ENCODE measurements at regions not wholly inside any gene's neighbourhood (a gene's known extent, or its start where the extent isn't known, plus 50 kb on each side); places are given as distances from the start of the nearest gene placed in this dataset.

GRCh38 chr12:45587012-45587411, 142.5 kb upstream of the ARID2 start:
- no peak for DNase-seq (ENCODE audit: low read depth in 2 of 2)

GRCh38 chr12:45587877-45588533, 141.5 kb upstream of the ARID2 start:
- DNase-seq (ENCODE audit: low read depth in 2 of 2) = no peak

DNA sequence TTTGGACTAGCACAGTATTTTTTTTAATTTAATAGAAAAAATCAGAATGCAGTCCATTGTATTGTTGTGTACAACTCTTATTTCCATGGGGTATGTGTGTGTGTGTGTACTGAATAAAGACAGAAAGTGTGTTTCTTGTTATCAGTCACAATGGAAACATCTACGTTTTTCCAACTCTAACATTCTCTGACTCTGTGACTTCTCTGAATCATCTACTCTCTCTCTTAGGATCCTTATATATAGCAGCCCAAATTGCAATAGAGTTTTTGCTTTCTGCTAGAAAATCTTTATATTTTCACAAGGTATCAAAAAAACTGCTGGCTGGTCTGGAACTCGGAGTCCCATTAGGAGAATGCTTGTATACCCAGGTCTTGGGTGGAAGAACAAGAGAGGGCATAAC, 138.9 kb upstream of the ARID2 start:
- DNase-seq (ENCODE audit: low read depth in 2 of 2) = no peak

DNA sequence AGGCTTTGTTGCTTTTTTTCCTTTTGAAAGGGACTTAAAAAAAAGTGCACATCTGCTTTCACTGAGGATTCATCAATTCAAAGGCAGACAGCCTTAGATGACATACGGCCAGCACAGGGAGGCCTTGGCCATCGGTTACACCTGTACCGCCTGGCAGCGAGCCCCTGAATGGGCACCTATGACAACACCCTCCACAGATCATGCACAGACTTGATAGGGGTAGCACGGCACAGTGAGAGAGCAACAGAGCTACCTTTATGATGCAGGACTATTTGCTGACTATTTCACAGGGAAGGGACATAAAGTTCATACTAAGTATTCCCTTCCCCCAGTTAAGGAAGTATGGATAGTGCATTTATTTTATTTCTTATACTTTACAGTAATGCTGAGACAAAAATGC, 137.9 kb upstream of the ARID2 start:
- DNase-seq (ENCODE audit: low read depth in 2 of 2) = no peak

GRCh38 chr12:45596366-45596765, 133.1 kb upstream of the ARID2 start:
- no peak for DNase-seq (ENCODE audit: low read depth in 2 of 2)

DNA sequence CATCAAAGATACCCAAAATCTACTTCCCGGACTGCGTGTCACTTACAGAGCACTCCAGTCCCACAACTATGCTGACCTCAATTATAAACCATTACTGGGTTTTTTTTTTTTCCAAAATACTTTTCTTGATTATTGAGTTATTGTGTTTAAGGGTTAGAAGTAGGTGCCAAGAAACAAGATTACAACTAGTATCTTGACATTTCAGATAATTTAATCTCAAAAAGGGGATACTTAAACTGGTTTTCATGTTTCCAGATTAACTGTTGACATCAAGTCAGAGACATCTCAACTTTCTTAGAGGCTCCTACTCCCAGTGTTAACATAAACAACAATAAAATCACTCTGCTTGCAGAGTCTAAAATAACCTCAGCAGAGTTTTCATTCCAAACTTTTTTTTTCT, 131.2 kb upstream of the ARID2 start:
- no peak for DNase-seq (ENCODE audit: low read depth in 2 of 2)

- no peak for DNase-seq (ENCODE audit: low read depth in 2 of 2)
Observed at GRCh38 chr12:45598761-45599160, 130.7 kb upstream of the ARID2 start.

DNA sequence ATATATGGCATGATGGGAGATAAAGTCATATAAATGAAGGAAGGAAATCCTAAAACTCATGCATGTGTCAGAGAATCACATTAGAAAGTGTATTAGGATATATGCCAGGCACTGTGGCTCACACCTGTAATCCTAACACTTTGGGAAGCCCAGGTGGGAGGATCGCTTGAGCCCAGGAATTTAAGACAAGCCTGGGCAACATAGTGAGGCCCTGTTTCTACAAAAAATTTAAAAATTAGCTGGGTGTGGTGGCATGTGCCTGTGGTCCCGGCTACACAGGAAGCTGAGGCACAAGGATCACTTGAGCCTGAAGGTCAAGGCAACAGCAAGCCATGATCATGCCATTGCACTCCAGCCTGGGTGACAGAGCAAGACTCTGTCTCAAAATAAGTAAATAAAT, 130.3 kb upstream of the ARID2 start:
- no peak for DNase-seq (ENCODE audit: low read depth in 2 of 2)

GRCh38 chr12:45601390-45601789, 128.1 kb upstream of the ARID2 start:
- DNase-seq (ENCODE audit: low read depth in 2 of 2) = no peak

- no peak for DNase-seq (ENCODE audit: low read depth in 2 of 2)
Observed at GRCh38 chr12:45601888-45602287, 127.6 kb upstream of the ARID2 start.

GRCh38 chr12:45605624-45606023, 123.9 kb upstream of the ARID2 start:
- no peak for DNase-seq (ENCODE audit: low read depth in 2 of 2)

GRCh38 chr12:45611061-45611460, 118.4 kb upstream of the ARID2 start:
- no peak for DNase-seq (ENCODE audit: low read depth in 2 of 2)

DNA sequence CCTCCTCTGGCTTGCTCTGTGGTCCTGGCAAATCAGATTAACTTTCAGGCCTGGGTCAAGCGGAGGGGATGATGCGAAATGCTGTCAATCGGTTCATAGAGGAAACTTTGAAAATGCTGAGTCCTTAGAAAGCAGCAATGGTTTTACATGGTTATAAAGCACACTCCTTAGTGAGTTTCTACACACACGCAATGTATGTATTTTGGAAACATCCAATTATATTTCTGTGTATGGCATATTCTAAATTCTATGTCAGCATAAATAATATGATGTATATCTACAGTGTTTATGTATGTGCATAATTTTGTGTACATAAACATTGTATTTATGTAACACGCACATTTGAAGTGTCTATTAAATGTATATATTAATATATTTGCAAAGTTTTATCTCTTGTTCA, 118.0 kb upstream of the ARID2 start:
- no peak for DNase-seq (ENCODE audit: low read depth in 2 of 2)

- peak in 1 of 2 experiments; percentile 10 for DNase-seq (ENCODE audit: low read depth in 2 of 2)
Observed at GRCh38 chr12:45612044-45612794, 117.3 kb upstream of the ARID2 start.

- DNase-seq (ENCODE audit: low read depth in 2 of 2) = no peak
Observed at GRCh38 chr12:45613296-45613695, 116.2 kb upstream of the ARID2 start.

DNA sequence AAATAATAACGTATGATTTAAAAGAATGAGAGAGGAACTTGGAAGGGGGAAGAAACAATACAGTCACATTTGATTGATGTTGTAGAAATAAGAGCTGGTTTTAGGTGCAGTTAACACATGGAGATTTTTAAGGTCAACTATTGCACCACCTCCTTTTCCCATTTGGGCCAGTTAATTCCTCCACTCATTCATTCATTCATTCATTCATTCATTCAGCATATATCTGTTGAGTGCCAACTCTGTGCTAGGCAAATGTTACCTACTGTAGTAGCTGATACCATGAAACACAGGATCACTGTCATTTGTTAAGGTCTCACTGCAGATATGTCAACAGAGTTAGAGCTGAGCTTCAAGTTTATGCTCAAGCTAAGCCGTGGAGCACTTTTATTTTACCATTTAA, 115.7 kb upstream of the ARID2 start:
- DNase-seq (ENCODE audit: low read depth in 2 of 2) = no peak

- DNase-seq (ENCODE audit: low read depth in 2 of 2) = peak; percentile 51 to 56
Observed at GRCh38 chr12:45615268-45615667, 114.2 kb upstream of the ARID2 start.

DNA sequence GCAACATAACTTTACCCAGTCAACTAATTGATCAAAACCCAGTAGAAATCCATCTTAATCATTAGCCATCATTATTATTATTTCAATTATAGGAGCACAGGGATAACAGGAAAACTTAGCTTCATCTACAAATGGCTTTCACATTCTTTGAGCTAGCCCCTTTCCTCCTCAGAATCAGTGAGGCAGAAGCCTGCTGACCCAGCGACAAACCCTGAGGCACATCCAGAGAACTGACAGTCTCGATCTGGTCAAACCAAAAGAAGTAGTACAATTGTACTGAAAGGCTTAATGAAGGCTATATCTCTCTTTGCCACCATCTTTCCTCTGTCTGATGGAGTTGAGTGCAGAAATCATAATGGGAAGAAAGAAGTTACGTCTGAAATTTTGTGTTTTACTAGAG, 109.8 kb upstream of the ARID2 start:
- no peak for DNase-seq (ENCODE audit: low read depth in 2 of 2)

GRCh38 chr12:45621703-45622102, 107.8 kb upstream of the ARID2 start:
- DNase-seq (ENCODE audit: low read depth in 2 of 2) = no peak

- no peak for DNase-seq (ENCODE audit: low read depth in 2 of 2)
Observed at GRCh38 chr12:45622210-45622937, 107.1 kb upstream of the ARID2 start.

GRCh38 chr12:45623221-45623620, 106.3 kb upstream of the ARID2 start:
- DNase-seq (ENCODE audit: low read depth in 2 of 2) = no peak

DNA sequence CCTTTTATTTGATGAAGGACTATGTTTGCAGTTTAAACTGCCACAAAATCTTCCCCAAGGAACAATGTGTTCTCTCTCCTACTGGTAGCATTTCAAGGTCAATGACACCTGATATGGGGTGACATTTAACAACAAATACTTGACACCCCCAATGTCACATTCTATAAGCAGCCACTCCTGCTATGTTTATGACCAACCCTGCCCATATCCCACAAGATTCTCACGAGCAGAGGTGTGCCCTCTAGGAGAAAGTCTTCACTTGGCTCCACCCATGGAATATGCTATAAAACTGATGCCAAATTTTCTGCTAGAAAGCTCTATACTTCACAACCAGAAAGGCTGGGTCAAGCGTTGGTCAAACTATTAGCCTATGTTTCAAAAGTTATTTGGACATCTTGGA, 105.6 kb upstream of the ARID2 start:
- no peak for DNase-seq (ENCODE audit: low read depth in 2 of 2)

GRCh38 chr12:45626965-45627364, 102.5 kb upstream of the ARID2 start:
- no peak for DNase-seq (ENCODE audit: low read depth in 2 of 2)

Measured in fibroblast of skin of left quadriceps (primary cell).